ENCODE measurements at regions not wholly inside any gene's neighbourhood (a gene's known extent, or its start where the extent isn't known, plus 50 kb on each side); places are given as distances from the start of the nearest gene placed in this dataset.

DNA sequence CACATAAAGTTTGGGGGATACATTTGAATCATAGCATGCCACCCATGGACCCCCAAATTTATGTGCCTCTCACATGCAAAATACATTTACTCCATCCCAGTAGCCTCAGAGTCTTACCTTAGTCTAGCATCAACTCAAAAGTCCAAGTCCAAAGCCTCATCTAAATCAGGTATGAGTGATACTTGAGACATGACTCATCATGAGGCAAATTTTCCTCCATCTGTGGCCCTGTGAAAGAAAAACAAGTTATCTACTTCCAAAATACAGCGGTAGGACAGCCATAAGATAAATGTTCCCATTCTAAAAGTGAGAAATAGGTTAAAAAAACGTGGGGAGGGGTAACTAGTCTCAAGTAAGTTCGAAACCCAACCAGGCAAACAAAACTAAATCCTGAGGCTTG, 444.2 kb downstream of the SNAPC1 start:
- DNase-seq (no peak), ATAC-seq (ENCODE audit: insufficient read depth, low read depth) (no peak)
- H4K20me1 ChIP-seq (ENCODE audit: insufficient read depth, low read length) = no peaks in the 10 kb centered on the region
- H3K4me3 ChIP-seq (ENCODE audit: low read depth in 1 of 2, low read length in 2 of 2) = no peak overlapping the region
- H3K27me3 ChIP-seq (ENCODE audit: insufficient read depth, low read length, poor library complexity) = peaks cover 4% of the 10 kb centered on the region
- no peaks in the 10 kb centered on the region for H3K4me1 ChIP-seq (ENCODE audit: insufficient read depth, low read length)
- TF ChIP-seq EZH2 (IDR thresholded peaks at IDR 0.05; ENCODE audit: borderline replicate concordance, low read depth, low read length, severe bottlenecking) (no peak), CTCF (IDR thresholded peaks at IDR 0.05; ENCODE audit: borderline replicate concordance, extremely low read depth, low read length, poor library complexity, severe bottlenecking) (no peak)
- no peaks in the 10 kb centered on the region for H3K36me3 ChIP-seq (ENCODE audit: insufficient read depth, low read length)
- H3K27ac ChIP-seq (ENCODE audit: low read length) = no peak overlapping the region
- no peak overlapping the region for H3K9ac ChIP-seq (ENCODE audit: low read depth, low read length)
- H3K4me2 ChIP-seq (ENCODE audit: insufficient read depth, low read length) = no peak overlapping the region
- H2AFZ ChIP-seq (ENCODE audit: low read depth, low read length) = no peak overlapping the region
- H3K9me3 ChIP-seq (ENCODE audit: insufficient read depth, low read length, severe bottlenecking) = no peaks in the 10 kb centered on the region
- no peaks in the 10 kb centered on the region for H3K79me2 ChIP-seq (ENCODE audit: insufficient read depth, low read length)

- TF ChIP-seq CTCF (IDR thresholded peaks at IDR 0.05; ENCODE audit: borderline replicate concordance, extremely low read depth, low read length, poor library complexity, severe bottlenecking) (no peak), EZH2 (IDR thresholded peaks at IDR 0.05; ENCODE audit: borderline replicate concordance, low read depth, low read length, severe bottlenecking) (no peak)
- Histone ChIP-seq H3K4me2 (ENCODE audit: insufficient read depth, low read length) (no peak overlapping the region), H3K36me3 (ENCODE audit: insufficient read depth, low read length) (no peaks in the 10 kb centered on the region), H3K4me1 (ENCODE audit: insufficient read depth, low read length) (no peaks in the 10 kb centered on the region), H3K27me3 (ENCODE audit: insufficient read depth, low read length, poor library complexity) (peaks cover 10% of the 10 kb centered on the region), H3K9me3 (ENCODE audit: insufficient read depth, low read length, severe bottlenecking) (no peaks in the 10 kb centered on the region), H3K9ac (ENCODE audit: low read depth, low read length) (no peak overlapping the region), H2AFZ (ENCODE audit: low read depth, low read length) (no peak overlapping the region), H3K4me3 (ENCODE audit: low read depth in 1 of 2, low read length in 2 of 2) (no peak overlapping the region), H3K79me2 (ENCODE audit: insufficient read depth, low read length) (no peaks in the 10 kb centered on the region), H4K20me1 (ENCODE audit: insufficient read depth, low read length) (no peaks in the 10 kb centered on the region), H3K27ac (ENCODE audit: low read length) (no peak overlapping the region)
- DNase-seq (no peak), ATAC-seq (ENCODE audit: insufficient read depth, low read depth) (no peak)
Observed at GRCh38 chr14:62209287-62209899, 447.2 kb downstream of the SNAPC1 start.

- Histone ChIP-seq H3K9ac (ENCODE audit: low read depth, low read length) (no peak overlapping the region), H3K9me3 (ENCODE audit: insufficient read depth, low read length, severe bottlenecking) (no peaks in the 10 kb centered on the region), H3K27me3 (ENCODE audit: insufficient read depth, low read length, poor library complexity) (peaks cover 6% of the 10 kb centered on the region), H3K79me2 (ENCODE audit: insufficient read depth, low read length) (no peaks in the 10 kb centered on the region), H2AFZ (ENCODE audit: low read depth, low read length) (no peak overlapping the region), H4K20me1 (ENCODE audit: insufficient read depth, low read length) (no peaks in the 10 kb centered on the region), H3K27ac (ENCODE audit: low read length) (no peak overlapping the region), H3K36me3 (ENCODE audit: insufficient read depth, low read length) (no peaks in the 10 kb centered on the region), H3K4me3 (ENCODE audit: low read depth in 1 of 2, low read length in 2 of 2) (no peak overlapping the region), H3K4me2 (ENCODE audit: insufficient read depth, low read length) (no peak overlapping the region), H3K4me1 (ENCODE audit: insufficient read depth, low read length) (no peaks in the 10 kb centered on the region)
- ATAC-seq (ENCODE audit: insufficient read depth, low read depth) (no peak), DNase-seq (no peak)
- no peak for TF ChIP-seq CTCF (IDR thresholded peaks at IDR 0.05; ENCODE audit: borderline replicate concordance, extremely low read depth, low read length, poor library complexity, severe bottlenecking)
- no peak for TF ChIP-seq EZH2 (IDR thresholded peaks at IDR 0.05; ENCODE audit: borderline replicate concordance, low read depth, low read length, severe bottlenecking)
Observed at GRCh38 chr14:62213516-62213915, 451.3 kb downstream of the SNAPC1 start.
